ENCODE measurements at regions not wholly inside any gene's neighbourhood (a gene's known extent, or its start where the extent isn't known, plus 50 kb on each side); places are given as distances from the start of the nearest gene placed in this dataset.

GRCh38 chr10:4076983-4077382 lies 292.0 kb upstream of the KLF6 start:
- Histone ChIP-seq H3K27me3 (no peaks in the 10 kb centered on the region), H3K36me3 (no peaks in the 10 kb centered on the region), H3K4me1 (no peaks in the 10 kb centered on the region), H3K9me3 (no peaks in the 10 kb centered on the region), H3K27ac (no peak overlapping the region), H3K4me3 (replicated peaks in 1 of 3) (no peak overlapping the region)
- 93 to 96% methylated on average over 9 of the region's 9 CpGs for WGBS, 2 donors
- DNase-seq: no peak
- intact Hi-C loops (cut with DNase I): no loop called here
- TF ChIP-seq, protein P1, sequence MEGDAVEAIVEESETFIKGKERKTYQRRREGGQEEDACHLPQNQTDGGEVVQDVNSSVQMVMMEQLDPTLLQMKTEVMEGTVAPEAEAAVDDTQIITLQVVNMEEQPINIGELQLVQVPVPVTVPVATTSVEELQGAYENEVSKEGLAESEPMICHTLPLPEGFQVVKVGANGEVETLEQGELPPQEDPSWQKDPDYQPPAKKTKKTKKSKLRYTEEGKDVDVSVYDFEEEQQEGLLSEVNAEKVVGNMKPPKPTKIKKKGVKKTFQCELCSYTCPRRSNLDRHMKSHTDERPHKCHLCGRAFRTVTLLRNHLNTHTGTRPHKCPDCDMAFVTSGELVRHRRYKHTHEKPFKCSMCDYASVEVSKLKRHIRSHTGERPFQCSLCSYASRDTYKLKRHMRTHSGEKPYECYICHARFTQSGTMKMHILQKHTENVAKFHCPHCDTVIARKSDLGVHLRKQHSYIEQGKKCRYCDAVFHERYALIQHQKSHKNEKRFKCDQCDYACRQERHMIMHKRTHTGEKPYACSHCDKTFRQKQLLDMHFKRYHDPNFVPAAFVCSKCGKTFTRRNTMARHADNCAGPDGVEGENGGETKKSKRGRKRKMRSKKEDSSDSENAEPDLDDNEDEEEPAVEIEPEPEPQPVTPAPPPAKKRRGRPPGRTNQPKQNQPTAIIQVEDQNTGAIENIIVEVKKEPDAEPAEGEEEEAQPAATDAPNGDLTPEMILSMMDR (IDR thresholded peaks at IDR 0.05): no peak
- TF ChIP-seq POLR2A (IDR thresholded peaks at IDR 0.05): no peak

GRCh38 chr10:4075443-4075842 lies 290.4 kb upstream of the KLF6 start:
- intact Hi-C loops (cut with DNase I): no loop called here
- DNase-seq: no peak
- Histone ChIP-seq H3K4me3 (replicated peaks in 1 of 3) (no peak overlapping the region), H3K4me1 (no peaks in the 10 kb centered on the region), H3K27me3 (no peaks in the 10 kb centered on the region), H3K27ac (no peak overlapping the region), H3K36me3 (no peaks in the 10 kb centered on the region), H3K9me3 (no peaks in the 10 kb centered on the region)
- TF ChIP-seq, protein P1 (IDR thresholded peaks at IDR 0.05): no peak
- TF ChIP-seq POLR2A (IDR thresholded peaks at IDR 0.05): no peak
- WGBS, 2 donors: 95 to 98% methylated on average over 7 of the region's 7 CpGs

DNA sequence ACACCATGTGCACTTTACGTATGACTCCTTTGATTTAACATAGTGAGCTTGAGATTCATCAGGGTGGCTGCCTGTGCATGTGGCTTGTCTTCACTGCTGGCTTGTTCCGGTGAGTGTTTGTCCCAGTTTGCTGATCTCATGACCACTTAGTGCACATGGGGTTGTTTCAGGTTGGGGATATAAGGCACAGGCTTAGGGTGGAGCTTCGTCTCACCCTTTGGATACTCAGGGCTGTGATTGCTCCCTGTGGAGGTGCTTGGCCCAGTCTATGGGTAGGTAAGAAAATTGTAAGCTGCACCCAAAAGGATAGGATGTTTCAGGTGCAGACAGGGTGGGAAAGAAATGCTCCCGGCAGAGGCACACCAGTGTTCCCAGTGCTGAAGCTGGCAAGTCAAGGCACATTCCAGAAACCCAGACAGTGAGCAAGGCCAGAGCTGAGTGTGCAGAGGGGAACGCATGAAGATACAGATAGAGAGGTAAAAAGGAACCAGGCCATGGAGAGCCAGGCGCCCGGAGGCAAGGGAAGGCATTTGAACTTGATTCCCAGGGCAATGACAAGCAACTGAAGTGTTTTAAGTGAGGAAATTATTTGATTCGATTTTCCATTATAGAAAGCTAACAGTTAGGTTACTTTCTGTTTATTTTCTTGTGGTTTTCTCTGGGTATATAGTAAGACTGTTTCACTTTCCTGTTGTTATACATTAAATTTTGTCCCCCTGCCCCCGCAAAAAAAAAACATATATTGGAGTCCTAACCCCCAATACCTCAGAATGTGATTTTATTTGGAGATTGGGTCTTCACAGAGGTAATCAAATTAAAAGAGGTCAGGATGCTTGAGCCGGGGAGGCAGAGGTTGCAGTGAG lies 289.8 kb upstream of the KLF6 start:
- intact Hi-C loops (cut with DNase I): no loop called here
- TF ChIP-seq, protein P1 (IDR thresholded peaks at IDR 0.05): no peak
- no peak for DNase-seq
- Histone ChIP-seq H3K27me3 (no peaks in the 10 kb centered on the region), H3K9me3 (no peaks in the 10 kb centered on the region), H3K4me3 (replicated peaks in 1 of 3) (no peak overlapping the region), H3K27ac (peak overlapping the region in 1 of 3 donors; percentile 6), H3K36me3 (no peaks in the 10 kb centered on the region), H3K4me1 (no peaks in the 10 kb centered on the region)
- 86 to 92% methylated on average over 10 of the region's 10 CpGs for WGBS, 2 donors

DNA sequence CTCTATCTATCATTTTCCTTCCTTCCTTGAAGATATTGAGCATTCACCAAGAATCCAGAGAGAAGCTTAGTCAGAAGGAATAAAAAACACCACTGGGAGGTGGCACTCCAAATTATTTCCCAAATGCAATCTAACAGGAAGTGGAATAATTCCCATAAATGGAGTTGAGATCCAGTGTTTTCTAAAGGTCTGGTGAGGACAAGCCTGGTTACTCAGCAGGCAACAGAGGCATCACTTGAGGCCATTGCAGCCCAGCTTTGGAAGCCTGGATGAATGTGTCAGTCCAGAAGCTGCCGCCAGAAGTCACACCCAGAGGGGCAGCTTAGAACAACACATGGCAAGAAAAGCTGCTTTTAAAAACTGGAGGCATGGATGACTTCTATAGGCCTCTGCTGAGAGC lies 288.9 kb upstream of the KLF6 start:
- Histone ChIP-seq H3K4me3 (replicated peaks in 1 of 3) (no peak overlapping the region), H3K36me3 (no peaks in the 10 kb centered on the region), H3K27me3 (no peaks in the 10 kb centered on the region), H3K4me1 (no peaks in the 10 kb centered on the region), H3K27ac (no peak overlapping the region), H3K9me3 (no peaks in the 10 kb centered on the region)
- DNase-seq: peak in 1 of 2 donors; percentile 31
- TF ChIP-seq POLR2A (IDR thresholded peaks at IDR 0.05): no peak
- TF ChIP-seq, protein P1 (IDR thresholded peaks at IDR 0.05): no peak
- 47 to 76% methylated on average over 1 of the region's 1 CpG for WGBS, 2 donors
- intact Hi-C loops (cut with DNase I): no loop called here

DNA sequence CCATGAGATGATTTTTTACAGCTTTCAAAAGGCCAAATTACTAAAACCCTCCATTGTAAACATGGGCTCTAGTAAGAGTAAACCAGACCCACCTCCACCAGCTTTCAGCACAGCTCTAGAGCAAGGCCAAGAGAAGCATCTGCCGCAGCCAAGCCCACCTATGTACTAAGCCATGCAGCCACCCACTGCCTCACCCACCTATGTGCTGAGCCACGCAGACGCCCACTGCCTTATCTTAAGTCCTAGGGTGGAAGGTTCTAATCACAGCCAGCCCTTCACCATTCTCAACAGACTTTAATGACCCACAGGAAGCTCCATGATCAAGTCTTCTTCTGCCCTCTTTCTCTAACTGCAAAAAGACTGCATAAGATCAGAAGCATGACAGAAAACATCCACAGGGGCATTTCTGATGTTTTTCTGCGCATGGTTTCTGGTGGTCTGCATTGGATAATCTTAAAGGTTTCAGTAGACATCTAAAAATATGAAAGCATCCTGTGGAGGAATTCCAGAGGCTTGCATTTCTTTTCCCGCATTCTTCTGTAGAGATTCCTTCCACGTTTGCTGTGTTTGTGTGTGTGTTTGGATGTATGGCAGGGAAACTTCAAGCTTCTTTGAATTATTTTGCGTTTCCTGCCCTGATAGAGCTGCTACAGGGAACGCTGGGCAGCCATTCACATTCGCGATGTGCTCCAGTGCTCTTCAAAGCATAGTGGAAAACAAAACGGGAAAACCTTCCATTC lies 286.1 kb upstream of the KLF6 start:
- DNase-seq: no peak
- H3K27ac ChIP-seq: no peak overlapping the region
- no peaks in the 10 kb centered on the region for H3K36me3 ChIP-seq
- WGBS, 2 donors: 86 to 91% methylated on average over 11 of the region's 11 CpGs
- intact Hi-C loops (cut with DNase I): no loop called here
- no peak for TF ChIP-seq POLR2A (IDR thresholded peaks at IDR 0.05)
- TF ChIP-seq, protein P1 (IDR thresholded peaks at IDR 0.05): no peak
- no peaks in the 10 kb centered on the region for H3K27me3 ChIP-seq
- no peaks in the 10 kb centered on the region for H3K9me3 ChIP-seq
- no peaks in the 10 kb centered on the region for H3K4me1 ChIP-seq
- H3K4me3 ChIP-seq (replicated peaks in 1 of 3): no peak overlapping the region

Data from thyroid gland (tissue), 4 donors.